CD14-positive monocyte (primary cell): ENCODE measurements at regions not wholly inside any gene's neighbourhood (a gene's known extent, or its start where the extent isn't known, plus 50 kb on each side); places are given as distances from the start of the nearest gene placed in this dataset.

Experiments used
- DNase-seq, 3 donors: peaks; one replicate each; pipeline ENCODE4 v3.0.0-alpha.2; 2011 to 2022
- H2AFZ ChIP-seq: 2 replicates; pipeline ENCODE4 v1.6.0; 2012; ENCODE audit warnings: mild to moderate bottlenecking, low read depth, low read length, inconsistent platforms; ENCODE audit not compliant: insufficient read depth, poor library complexity, severe bottlenecking
- H3K27ac ChIP-seq, 2 donors: 1 replicate in 1 of 2; 2 replicates in 1 of 2; pipeline ENCODE4 v1.5.1; 2012 to 2013; ENCODE audit warnings: low read length in 2 of 2, control low read depth in 1 of 2, inconsistent platforms in 1 of 2, low read depth in 1 of 2, mild to moderate bottlenecking in 1 of 2
- H3K27me3 ChIP-seq, 2 donors: one replicate each; pipeline versions ENCODE4 v1.6.0 to v1.6.1; 2011 to 2013; ENCODE audit warnings: low read length in 2 of 2; ENCODE audit not compliant: control insufficient read depth in 2 of 2, insufficient read depth in 2 of 2
- H3K36me3 ChIP-seq, 2 donors: replicated peaks in 1 of 2; 1 replicate in 1 of 2; 2 replicates in 1 of 2; pipeline versions ENCODE4 v1.5.1 to v1.6.1; 2012 to 2013; ENCODE audit warnings: low read length in 2 of 2, control low read depth in 1 of 2, inconsistent platforms in 1 of 2, mild to moderate bottlenecking in 1 of 2; ENCODE audit not compliant: insufficient read depth in 2 of 2, control insufficient read depth in 1 of 2
- H3K4me1 ChIP-seq, 2 donors: 1 replicate in 1 of 2; 2 replicates in 1 of 2; pipeline versions ENCODE4 v1.5.1 to v1.6.1; 2012 to 2013; ENCODE audit warnings: low read length in 2 of 2, control low read depth in 1 of 2, inconsistent platforms in 1 of 2, mild to moderate bottlenecking in 1 of 2, moderate library complexity in 1 of 2; ENCODE audit not compliant: insufficient read depth in 2 of 2, control insufficient read depth in 1 of 2
- H3K4me2 ChIP-seq: replicated peaks from 2 replicates; pipeline ENCODE3; 2012; ENCODE audit warnings: low read length, moderate library complexity, mild to moderate bottlenecking; ENCODE audit not compliant: poor library complexity, severe bottlenecking; ENCODE audit errors: extremely low read depth
- H3K4me3 ChIP-seq, 3 experiments: fragments of 200-600 bp in 1 of 3; sonication (generic) in 1 of 3; replicated peaks in 1 of 3; 1 replicate in 2 of 3; 2 replicates in 1 of 3; pipeline ENCODE4 v1.5.1; 2011 to 2013; ENCODE audit warnings: low read length in 3 of 3, mild to moderate bottlenecking in 3 of 3, control low read depth in 2 of 3, low read depth in 2 of 3, inconsistent platforms in 1 of 3, moderate library complexity in 1 of 3
- H3K79me2 ChIP-seq: 2 replicates; pipeline ENCODE4 v1.6.0; 2012; ENCODE audit warnings: mild to moderate bottlenecking, control low read depth, inconsistent platforms, low read length, moderate library complexity; ENCODE audit not compliant: insufficient read depth
- H3K9ac ChIP-seq: 2 replicates; pipeline ENCODE4 v1.6.0; 2017; ENCODE audit warnings: low read length, mild to moderate bottlenecking; ENCODE audit not compliant: insufficient read depth, poor library complexity, severe bottlenecking
- H3K9me3 ChIP-seq, 2 donors: replicated peaks in 1 of 2; 1 replicate in 1 of 2; 2 replicates in 1 of 2; pipeline versions ENCODE4 v1.5.1 to v1.6.1; 2012 to 2013; ENCODE audit warnings: low read length in 2 of 2, control low read depth in 1 of 2; ENCODE audit not compliant: control insufficient read depth in 1 of 2, insufficient read depth in 1 of 2
- H4K20me1 ChIP-seq: 2 replicates; pipeline ENCODE4 v1.6.0; 2012; ENCODE audit warnings: mild to moderate bottlenecking, low read length, control low read depth, moderate library complexity; ENCODE audit not compliant: insufficient read depth
- H3K27ac Mint-ChIP-seq, 7 donors: one replicate each; pipeline ENCODE4 v1.8.0; 2020; ENCODE audit warnings: mild to moderate bottlenecking in 7 of 7, mixed read lengths in 7 of 7, moderate library complexity in 6 of 7, inconsistent platforms in 2 of 7
- H3K27me3 Mint-ChIP-seq, 3 donors: one replicate each; pipeline ENCODE4 v1.8.0; 2021 to 2022; ENCODE audit warnings: low read depth in 3 of 3, mild to moderate bottlenecking in 3 of 3, mixed read lengths in 3 of 3, moderate library complexity in 3 of 3, inconsistent platforms in 1 of 3
- H3K36me3 Mint-ChIP-seq, 2 donors: one replicate each; pipeline ENCODE4 v1.8.0; 2020; ENCODE audit warnings: mixed read lengths in 2 of 2, inconsistent platforms in 1 of 2, mild to moderate bottlenecking in 1 of 2
- H3K4me1 Mint-ChIP-seq: one replicate; pipeline ENCODE4 v1.8.0; 2020; ENCODE audit warnings: mild to moderate bottlenecking, mixed read lengths
- H3K4me3 Mint-ChIP-seq, 2 donors: one replicate each; pipeline ENCODE4 v1.8.0; 2020; ENCODE audit warnings: mild to moderate bottlenecking in 2 of 2, mixed read lengths in 2 of 2, moderate library complexity in 1 of 2
- H3K9me3 Mint-ChIP-seq, 7 donors: one replicate each; pipeline ENCODE4 v1.8.0; 2020 to 2022; ENCODE audit warnings: mixed read lengths in 7 of 7, mild to moderate bottlenecking in 6 of 7, moderate library complexity in 6 of 7, inconsistent platforms in 2 of 7
- CTCF ChIP-seq: fragments of 200-600 bp; IDR thresholded peaks from one replicate; pipeline ENCODE4 v1.8.0; 2022; ENCODE audit warnings: antibody characterized with exemption, mild to moderate bottlenecking
- WGBS: methylation state at CpG from one replicate; pipeline ENCODE4 v1.1.5; 2013; ENCODE audit warnings: missing lambda C conversion rate; ENCODE audit not compliant: insufficient coverage; 5-methylcytosine and 5-hydroxymethylcytosine counted together
- intact Hi-C, 2 donors: fragments of 100-400 bp; cut with micrococcal nuclease; formaldehyde crosslinking; loops; one replicate each; pipeline versions ENCODE4 v1.15.0 to v1.15.1; 2023

DNA sequence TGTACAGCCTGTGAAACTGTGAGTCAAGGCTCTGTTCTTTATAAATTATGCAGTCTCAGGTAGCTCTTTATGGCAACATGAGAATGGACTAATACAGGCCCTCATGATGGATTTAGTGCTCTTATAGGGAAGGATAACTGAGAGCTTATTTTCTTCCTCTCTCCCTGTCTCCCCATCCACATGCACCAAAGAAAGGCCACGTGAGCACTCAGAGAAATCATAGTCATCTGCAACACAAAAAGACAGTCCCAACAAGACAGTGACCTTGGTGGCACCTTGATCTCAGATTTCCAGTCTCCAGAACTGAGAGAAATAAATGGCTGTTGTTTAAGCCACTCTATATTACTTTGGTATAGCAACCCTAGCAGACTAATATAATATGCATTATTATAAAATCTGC, 2133.6 kb upstream of the ACO1 start:
- H3K27me3 Mint-ChIP-seq, result no peaks in the 10 kb centered on the region
- no peak overlapping the region for H3K27ac Mint-ChIP-seq

DNA sequence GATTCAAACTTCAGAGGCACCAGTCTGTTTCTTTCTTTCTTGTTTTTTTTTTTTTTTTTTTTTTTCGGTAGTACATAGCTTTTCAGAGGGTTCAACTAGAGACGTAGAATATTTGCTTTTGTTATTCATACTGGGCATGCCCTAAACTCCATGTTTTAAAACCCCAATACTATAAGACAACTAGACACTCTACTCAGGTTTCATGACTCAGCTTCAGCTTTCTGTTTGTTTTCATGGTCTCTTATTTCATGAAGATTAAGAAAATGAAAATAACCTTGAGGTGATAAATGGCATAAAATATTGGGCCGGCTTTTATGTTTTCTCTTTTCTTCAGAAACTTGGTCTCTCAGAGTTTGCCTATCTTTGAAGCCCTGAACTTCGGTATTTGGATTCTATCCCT, 2126.3 kb upstream of the ACO1 start:
- Mint-ChIP-seq H3K27me3 (peaks cover 0 to 2% (median 0%) of the 10 kb centered on the region in 3 donors), H3K4me1 (no peaks in the 10 kb centered on the region), H3K27ac (no peak overlapping the region), H3K36me3 (no peaks in the 10 kb centered on the region), H3K9me3 (peaks cover 0 to 8% (median 2%) of the 10 kb centered on the region in 7 donors), H3K4me3 (no peak overlapping the region)
- Histone ChIP-seq H3K27me3 (no peaks in the 10 kb centered on the region), H3K27ac (no peak overlapping the region), H3K9me3 (no peaks in the 10 kb centered on the region), H3K79me2 (no peaks in the 10 kb centered on the region), H3K4me2 (no peak overlapping the region), H4K20me1 (no peaks in the 10 kb centered on the region), H3K4me1 (no peaks in the 10 kb centered on the region), H2AFZ (no peak overlapping the region), H3K9ac (no peak overlapping the region), H3K36me3 (no peaks in the 10 kb centered on the region), H3K4me3 (no peak overlapping the region)
- no peak for TF ChIP-seq CTCF
- intact Hi-C loops, result loop anchor here in 1 of 2 donors (10.0 kb wide), 2 partner anchors 63 to 77 kb away; no protein-coding TSS in a partner anchor
- DNase-seq, result no peak
- WGBS, result no CpG with 5 or more reads among the region's 4 CpGs

More for the DNA sequence above, 2133.6 kb upstream of the ACO1 start:
- WGBS, result no CpG with 5 or more reads among the region's 1 CpG
- no peaks in the 10 kb centered on the region for H3K4me1 ChIP-seq
- H4K20me1 ChIP-seq, result no peaks in the 10 kb centered on the region
- H3K27ac ChIP-seq, result no peak overlapping the region
- H3K9ac ChIP-seq, result no peak overlapping the region
- no peak overlapping the region for H3K4me3 Mint-ChIP-seq
- H3K36me3 ChIP-seq, result no peaks in the 10 kb centered on the region
- H2AFZ ChIP-seq, result no peak overlapping the region
- no peaks in the 10 kb centered on the region for H3K36me3 Mint-ChIP-seq
- TF ChIP-seq CTCF, result no peak
- DNase-seq, result no peak
- H3K9me3 Mint-ChIP-seq, result peaks cover 0 to 2% (median 0%) of the 10 kb centered on the region in 7 donors
- H3K27me3 ChIP-seq, result no peaks in the 10 kb centered on the region
- no peak overlapping the region for H3K4me2 ChIP-seq
- H3K9me3 ChIP-seq, result no peaks in the 10 kb centered on the region
- H3K4me3 ChIP-seq, result no peak overlapping the region
- no peaks in the 10 kb centered on the region for H3K79me2 ChIP-seq
- intact Hi-C loops, result loop anchor here in 1 of 2 donors (10.0 kb wide), 2 partner anchors 56 to 84 kb away; no protein-coding TSS in a partner anchor
- H3K4me1 Mint-ChIP-seq, result no peaks in the 10 kb centered on the region
